GM18508 (cell line): ENCODE measurements at regions not wholly inside any gene's neighbourhood (a gene's known extent, or its start where the extent isn't known, plus 50 kb on each side); places are given as distances from the start of the nearest gene placed in this dataset.

Source experiments
- ATAC-seq: cut with Tn5 transposase; IDR thresholded peaks from one replicate; pipeline ENCODE4 v1.9.1; 2021; ENCODE audit warnings: moderate number of reproducible peaks; ENCODE audit not compliant: insufficient read depth, unreplicated experiment

DNA sequence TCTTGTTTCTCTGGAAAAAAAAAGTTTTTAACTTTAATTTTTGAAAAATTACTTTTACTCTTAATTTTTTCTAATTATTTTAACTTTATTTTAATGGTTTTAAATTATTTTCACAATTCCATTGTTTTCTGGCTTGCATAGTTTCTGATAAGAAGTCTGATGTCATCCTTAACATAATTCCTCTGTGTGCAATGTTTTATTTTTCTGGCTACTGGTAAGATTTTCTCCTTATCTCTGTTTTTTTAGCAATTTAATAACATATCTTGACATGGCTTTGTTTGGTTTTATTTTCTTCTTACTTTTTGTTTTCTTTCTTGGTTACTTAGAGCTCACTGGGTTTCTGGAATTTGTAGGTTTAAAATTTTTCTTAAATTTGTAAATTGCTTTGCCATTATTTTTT lies 114.8 kb downstream of the TBXT start:
- ATAC-seq = no peak

DNA sequence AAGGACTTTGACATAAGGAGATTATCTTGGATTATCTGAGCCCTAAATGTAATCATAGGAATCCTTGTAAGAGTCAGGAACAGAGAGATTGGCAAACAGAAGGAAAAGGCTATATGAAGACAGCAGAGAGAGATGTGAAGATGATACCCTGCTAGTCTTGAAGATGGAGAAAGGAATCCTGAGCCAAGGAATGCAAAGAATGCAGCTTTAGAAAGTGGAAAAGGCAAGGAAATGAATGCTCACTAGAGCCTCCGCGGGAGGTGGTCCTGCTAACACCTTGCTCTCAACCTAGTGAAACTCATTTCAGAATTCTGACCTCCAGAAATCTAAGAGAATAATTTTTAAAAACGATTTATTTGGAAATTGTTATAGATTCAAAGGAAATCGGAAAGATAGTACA lies 117.1 kb downstream of the TBXT start:
- ATAC-seq = no peak

DNA sequence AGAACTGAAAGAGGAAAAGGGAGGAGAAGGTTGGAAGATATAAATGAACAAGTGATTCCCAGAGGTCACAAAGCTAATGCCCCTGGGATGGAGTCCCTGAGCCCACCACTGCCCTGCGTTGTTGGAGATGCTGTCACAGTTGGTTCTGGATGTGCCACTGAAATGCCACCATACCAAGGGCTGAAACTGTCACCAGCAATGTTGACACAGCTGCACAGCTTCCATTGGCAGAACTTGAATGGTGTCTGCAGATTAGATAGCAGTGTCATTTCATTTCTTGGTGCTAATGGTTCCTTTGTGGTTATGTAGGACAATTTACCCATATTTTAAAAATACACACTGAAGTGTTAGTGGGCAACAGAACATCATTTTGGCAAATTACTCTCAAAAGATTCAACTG lies 120.7 kb downstream of the TBXT start:
- ATAC-seq = no peak

DNA sequence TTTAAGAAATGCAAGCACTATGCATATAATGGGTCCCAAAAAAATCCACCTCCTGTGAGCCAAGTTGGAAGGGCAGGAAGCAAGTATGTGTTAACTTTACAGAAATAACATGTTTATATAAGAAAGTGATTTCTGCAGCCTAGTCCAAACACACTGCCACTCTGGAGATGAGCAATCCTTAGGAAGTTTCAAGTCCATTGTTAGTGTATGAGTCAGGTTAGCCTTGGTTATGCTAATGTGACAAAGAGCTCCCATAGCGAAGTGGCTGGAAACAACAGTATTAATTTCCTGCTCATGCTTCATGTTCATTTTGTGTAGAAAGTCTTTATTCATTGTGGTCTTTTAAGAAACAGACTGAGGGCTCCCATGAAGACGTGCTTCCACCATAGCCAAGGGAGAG lies 121.4 kb downstream of the TBXT start:
- no peak for ATAC-seq

DNA sequence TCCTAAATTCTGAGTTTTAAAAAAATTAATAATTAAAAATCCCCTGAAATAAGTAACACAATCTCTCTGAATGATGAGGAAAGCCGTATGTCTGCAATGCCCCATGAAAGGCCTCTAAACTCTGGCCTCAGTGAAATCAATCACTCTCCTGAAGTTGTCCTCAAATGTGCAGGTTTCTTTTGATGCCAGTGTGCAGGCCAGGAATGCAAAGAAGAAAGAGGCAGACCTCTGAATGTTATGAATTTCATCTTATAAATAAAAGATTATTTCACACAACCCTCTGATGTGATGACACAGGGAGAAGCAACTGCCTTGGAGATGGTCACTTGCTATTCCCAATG lies 121.8 kb downstream of the TBXT start:
- no peak for ATAC-seq

DNA sequence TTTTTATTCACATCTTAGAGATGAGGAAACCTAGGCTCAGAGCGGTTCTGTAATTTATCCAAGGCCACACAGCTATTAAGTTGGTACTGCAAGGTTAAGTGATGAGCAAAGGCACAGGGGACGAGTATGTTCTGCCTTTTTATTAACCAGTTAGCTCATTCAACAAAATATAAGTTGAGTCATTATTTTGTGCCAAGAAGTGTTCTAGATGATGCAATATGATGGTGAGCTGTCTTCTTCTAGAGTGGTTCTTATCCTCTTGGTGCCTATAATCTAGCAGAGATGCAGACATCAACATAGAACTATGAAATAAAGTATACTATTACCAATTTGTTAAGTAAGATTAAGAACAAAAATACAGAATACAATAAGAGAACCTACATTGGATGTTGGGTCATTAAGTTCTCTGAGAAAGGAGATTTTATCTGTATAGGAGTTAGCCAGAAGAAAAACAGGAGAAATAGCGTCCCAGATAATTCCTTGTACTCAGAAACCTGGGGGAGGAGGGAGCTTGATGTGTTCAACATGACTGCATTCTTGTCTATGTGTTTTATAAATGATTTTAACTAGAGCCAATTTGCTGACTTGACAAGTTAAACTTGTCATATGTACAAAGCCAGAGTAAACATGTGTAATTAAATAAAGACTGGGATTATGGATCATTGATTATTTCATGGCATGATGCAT lies 122.3 kb downstream of the TBXT start:
- ATAC-seq = no peak

DNA sequence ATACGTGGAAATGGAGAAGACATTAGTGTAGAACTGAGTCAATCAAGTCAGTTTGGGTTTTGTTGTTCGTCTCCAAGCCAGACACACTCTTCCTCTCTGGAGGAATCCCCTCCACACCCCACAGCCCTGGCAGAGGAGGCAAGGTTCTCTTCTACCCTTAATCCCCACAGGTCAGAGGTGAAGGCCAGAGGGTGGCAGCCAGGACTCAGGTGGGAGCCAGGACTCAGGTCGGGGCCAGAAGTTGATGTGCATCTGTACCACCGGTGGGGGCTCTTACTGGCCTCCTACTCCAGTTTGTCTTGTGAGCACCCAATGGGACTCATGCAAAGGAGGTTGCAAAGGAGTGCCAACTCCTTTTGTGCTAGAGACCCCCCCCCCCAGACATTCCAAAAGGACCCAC lies 126.4 kb downstream of the TBXT start:
- ATAC-seq = no peak

DNA sequence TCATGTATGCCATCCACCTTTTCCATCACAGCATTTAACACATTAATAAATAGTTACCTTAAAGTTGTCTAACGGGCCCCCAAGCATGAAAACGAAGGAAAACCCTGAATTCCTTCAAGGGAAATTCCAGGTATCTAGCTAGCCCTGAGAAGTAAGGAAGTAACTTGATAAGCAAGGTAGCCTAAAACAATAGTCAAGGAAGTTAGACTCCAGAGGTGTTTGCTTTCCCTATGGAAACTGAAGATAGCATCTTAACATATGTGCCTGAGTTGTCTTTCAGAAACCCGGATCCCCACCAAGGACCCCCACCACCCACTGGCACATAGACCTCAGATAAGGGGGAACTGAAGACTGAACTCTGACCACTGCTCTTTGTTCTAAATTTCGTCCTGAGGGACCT lies 127.4 kb downstream of the TBXT start:
- ATAC-seq = no peak

DNA sequence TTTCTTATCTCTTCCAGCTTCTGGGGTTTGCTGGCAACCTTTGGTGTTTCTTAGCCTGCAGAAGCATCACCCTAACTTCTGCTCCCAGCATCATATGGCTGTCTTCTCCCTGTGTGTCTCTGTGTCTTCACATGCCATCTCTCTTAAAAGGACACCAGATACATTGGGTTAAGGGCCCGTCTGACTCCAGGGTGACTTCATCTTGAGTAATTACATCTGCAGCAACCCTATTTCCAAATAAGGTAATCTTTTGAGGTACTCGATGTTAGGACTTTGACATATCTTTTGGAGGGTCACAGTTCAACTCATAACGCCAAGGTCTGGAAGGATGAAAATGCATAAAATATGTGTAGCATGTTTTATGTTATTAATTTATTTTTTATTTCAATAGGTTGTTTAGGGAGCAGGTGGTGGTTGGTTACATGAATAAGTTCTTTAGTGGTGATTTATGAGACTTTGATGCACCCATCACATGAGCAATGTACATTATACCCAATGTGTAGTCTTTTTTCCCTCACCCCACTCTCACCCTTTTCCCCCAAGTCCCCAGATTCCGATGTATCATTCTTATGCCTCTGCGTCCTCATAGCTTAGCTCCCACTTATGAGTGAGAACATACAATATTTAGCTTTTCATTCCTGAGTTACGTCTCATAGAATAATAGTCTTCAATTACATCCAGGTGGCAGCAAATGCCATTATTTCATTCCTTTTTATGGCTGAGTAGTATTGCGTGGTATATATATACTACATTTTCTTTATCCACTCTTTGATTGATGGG lies 131.1 kb downstream of the TBXT start:
- ATAC-seq = no peak

DNA sequence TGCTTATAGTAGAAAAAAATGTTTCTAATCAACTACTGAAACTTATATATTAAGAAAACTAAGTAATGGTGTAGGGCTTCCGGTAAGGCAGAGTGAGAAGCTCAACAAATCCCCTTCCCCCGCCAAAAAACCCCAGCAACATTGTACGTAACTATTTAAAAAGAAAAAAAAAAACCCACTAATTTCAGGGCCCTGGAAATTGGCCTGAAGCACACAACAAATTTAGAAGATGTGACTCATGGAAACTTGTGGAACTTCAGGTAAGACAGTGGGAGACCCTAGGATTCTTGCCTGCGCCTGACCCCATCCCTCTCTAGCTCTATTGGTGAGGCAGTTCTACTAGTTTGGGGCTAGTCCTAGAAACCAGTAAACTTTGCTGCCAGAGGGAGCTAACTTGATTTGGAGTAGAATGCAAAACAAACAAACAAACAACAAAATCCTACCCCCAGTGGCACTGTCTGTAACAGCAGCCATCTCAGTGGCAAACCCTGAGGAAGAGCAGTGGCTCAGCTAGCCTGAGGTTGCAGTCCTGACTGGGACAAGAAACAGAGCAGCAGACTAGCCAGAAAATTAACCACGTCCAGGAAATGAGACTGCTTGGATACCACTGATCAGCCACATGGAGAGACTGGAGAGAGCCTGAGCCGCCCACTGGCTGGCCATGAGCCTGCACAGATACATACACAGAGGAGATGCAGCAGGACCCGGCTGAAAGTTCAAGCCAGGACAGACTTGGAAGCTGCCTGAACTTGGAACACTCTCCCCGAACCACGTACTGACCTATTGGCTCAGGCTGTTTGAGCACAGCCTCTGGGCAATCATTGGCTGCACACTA lies 135.1 kb downstream of the TBXT start:
- ATAC-seq = no peak

DNA sequence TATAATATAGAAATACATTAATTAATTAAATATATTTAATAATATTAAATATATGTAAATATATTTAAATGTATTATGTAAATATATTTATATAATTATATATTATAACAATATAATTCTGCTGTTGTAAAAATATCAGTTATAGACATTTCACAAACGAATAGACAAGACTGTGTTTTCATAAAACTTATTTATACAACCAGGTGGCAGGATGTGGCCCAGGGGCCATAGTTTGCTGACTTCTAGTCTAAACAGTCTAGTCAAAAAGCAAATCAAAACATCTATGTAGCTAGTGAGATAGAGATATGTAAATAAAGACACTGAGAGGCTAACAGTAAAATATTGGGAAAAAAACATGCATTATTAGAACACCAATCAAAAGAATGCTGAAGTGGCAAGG lies 136.4 kb downstream of the TBXT start:
- no peak for ATAC-seq

DNA sequence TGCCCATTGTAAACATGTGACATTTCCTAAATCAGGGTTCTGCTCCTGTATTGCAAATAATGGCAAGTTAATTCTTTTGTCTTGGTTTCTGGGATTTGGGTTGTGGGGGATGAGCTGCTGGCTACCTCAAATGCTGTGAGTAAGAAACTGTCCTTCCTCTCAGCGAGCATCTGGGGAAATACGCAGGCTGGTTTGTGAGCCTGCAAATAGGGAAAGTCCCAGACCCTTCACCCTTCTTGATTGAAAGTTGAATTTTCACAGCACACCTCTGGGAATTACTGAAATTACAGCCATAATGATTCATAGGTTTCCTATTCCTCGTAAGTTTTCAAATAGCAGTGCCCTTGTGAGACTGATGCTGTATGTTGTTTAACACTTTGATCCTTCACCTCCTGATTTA lies 138.1 kb downstream of the TBXT start:
- ATAC-seq = peak; percentile 54

DNA sequence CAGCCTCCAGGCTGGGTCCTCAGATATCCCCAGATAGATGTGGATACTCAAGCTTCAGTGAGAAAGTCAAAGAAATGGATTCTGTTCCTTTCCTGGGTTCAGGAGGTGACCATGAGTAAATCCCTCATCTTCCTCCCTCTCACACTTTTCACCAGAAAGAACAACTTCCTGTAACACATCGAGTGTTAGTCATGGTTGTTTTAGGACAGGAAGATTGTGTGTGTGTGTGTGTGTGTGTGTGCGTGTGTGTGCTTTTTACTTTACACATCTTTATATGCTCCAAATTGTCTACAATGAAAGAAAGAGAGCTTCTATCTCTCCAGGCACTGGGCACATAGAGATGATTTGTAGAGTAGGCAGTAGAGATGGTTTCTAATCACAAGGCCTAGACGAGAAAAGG lies 139.9 kb downstream of the TBXT start:
- no peak for ATAC-seq

DNA sequence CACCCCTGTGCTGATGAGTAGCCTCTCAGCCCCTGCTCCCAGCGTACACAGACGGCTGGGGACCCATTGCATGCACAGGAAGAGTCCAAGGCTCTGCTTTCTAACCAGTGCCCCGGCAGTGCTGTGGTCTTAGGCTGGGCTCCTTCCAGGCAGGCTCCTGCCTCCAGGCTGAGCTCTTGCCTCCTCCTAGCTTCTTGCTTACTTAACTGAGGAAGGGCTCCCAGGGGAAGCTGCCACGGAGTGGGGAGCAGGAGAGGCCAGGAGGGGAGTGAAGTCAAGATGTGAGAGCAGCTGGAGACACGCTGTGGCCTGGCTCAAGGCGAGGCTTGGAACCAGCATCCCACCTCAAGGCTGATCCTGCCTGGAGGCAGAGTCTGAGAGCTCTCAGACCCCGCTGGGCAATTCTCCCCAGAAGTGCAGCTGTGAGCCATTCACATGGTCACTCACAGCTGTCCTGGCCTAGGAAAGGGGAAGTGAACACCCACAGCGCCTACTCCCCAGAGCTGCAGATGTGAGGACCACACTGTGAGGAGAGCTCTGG lies 141.0 kb downstream of the TBXT start:
- no peak for ATAC-seq

DNA sequence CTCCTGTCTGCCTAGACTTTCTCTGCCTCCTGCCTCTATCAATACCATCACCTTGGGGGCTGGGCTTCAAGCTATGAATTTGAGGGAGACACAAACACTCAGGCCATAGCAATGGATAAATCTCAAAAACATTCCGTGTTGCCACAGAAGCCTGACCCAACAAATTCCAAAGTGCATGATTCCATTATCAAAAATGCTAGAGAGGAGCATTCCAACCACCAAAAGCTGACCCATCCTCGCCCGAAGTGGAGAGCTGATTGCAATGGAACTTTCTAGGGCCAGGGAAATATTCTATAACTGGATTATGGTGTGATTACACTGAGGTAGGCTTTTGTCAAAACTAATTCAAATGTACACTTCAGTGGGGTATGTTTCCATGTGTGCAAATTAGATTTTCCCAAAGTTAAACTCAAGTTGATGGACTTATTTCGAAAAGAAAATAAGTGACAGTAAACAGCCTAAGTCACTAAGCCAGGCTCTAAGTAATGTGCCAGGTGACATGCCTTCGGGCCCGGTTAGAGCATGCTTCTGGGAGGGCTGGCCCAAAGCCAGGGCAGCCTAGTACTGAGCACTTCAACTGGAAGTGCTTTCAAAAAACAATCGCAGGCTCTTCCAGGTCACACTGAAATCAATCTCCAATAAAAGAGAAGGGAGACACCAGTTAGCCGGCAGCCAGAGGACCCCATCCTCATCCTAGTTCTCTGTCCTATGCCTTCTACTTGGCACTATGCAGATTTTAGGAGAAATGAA lies 142.3 kb downstream of the TBXT start:
- ATAC-seq = no peak

DNA sequence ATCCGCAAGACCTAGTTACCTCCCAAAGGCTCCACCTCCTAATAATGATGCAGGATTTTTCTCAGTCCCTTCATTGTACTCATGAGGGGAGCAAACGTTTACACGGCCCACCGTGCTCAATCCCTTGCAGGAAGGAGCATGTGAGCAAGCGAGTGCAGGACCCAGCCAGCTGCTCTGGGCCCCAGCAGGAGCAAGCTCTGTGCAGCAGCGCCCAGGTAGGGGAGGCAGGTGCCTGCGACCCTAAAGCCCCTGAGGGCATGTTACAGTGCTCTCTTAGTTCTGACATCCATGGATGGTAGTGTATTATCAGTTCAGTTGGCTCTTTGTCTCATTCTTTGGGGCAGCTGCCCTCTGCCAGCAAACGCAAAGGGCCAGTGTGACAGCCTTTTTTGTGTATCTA lies 143.4 kb downstream of the TBXT start:
- ATAC-seq = no peak

DNA sequence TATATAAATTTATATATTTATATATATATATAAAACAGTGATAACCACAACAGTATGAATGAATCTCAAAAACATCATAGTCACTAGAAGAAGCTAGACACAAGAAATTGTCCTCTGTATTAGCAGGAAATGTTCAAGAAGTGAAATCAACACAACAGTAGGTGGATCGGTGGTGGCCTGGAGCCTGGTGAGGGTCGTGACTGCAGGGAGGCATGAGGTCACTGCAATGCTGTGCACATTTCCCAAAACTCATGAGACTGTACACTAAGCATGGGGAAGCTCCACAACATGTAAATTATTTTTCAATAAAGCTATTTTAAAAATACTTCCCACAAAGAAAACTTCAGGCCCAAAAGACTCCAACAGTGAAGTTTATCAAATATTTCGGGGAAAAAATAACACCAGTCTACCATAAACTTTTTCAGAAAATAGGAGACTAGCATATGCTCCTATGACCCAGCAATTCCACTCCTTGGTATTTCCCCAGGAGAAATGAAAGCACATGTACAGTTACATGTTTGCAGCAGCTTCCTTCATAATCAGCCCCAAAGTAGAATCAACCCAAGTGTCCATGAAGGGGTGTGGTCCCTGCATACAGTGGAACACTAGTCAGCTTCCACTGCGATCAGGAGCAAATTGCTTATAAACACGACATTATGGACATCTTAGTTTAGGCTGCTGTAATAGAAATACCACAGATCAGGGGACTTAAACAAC lies 144.2 kb downstream of the TBXT start:
- ATAC-seq = no peak

DNA sequence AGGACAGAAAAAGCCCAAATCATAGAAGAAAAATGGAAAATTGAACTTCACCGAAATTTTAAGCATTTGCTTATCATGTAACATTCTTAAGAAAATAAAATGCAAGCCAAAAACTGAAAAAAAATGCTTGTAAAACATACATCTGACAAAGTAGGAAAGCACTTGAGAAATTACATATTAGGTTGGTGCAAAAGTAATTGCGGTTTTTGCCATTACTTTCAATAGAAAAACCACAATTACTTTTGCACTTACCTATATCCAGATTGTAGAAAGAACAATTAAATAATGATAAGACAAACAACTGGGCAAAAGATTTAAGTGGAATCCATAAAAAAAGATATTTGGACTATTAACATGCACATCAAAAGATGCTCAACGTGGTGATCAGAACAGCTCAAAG lies 146.2 kb downstream of the TBXT start:
- ATAC-seq = no peak

DNA sequence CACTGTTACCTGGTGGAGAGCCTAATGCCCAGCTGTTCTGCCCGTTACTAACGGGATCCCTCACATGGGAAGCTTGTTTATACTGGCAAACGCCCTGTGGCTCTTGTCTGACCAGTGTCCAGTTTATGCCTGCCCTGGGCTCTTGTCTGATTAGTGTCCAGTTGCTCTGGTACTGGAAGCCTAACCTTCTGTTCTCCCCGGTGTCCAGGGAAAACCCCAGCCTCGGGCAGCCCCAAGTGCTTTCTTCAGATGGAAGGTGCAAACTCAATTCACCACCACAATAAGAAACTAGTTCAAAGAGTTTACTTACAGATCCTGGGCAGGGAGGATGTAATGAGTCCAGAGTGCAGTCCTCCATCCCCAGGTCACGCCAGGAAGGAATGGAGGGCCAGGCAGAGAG lies 148.4 kb downstream of the TBXT start:
- no peak for ATAC-seq
